SH-SY5Y (cell line): ENCODE measurements at regions not wholly inside any gene's neighbourhood (a gene's known extent, or its start where the extent isn't known, plus 50 kb on each side); places are given as distances from the start of the nearest gene placed in this dataset.

ENCODE experiments used
- GATA2 ChIP-seq: IDR thresholded peaks from 2 replicates; pipeline ENCODE4 v1.6.1; 2011; ENCODE audit warnings: mild to moderate bottlenecking, low read depth, low read length
- GATA3 ChIP-seq: IDR thresholded peaks from 2 replicates; pipeline ENCODE4 v1.6.1; 2011; ENCODE audit warnings: low read depth, mild to moderate bottlenecking, low read length, moderate library complexity

GRCh38 chrX:40174001-40174853, 76.5 kb upstream of the BCOR start:
- TF ChIP-seq GATA3 (peak; percentile 72), GATA2 (peak; percentile 96)

- no peak for TF ChIP-seq GATA3
- no peak for TF ChIP-seq GATA2
Measured at GRCh38 chrX:40173143-40174000, 75.6 kb upstream of the BCOR start.

- no peak for TF ChIP-seq GATA3
- no peak for TF ChIP-seq GATA2
Measured at GRCh38 chrX:40172401-40173142, 74.8 kb upstream of the BCOR start.

GRCh38 chrX:40171513-40172400, 74.0 kb upstream of the BCOR start:
- TF ChIP-seq GATA3 (no peak), GATA2 (no peak)

- TF ChIP-seq GATA2 = no peak
- no peak for TF ChIP-seq GATA3
Measured at GRCh38 chrX:40170830-40171512, 73.2 kb upstream of the BCOR start.

- TF ChIP-seq GATA3 (no peak), GATA2 (peak; percentile 71)
Measured at GRCh38 chrX:40169193-40170101, 71.7 kb upstream of the BCOR start.

GRCh38 chrX:40168480-40169011, 70.8 kb upstream of the BCOR start:
- TF ChIP-seq GATA3 (no peak), GATA2 (no peak)

- TF ChIP-seq GATA2 (no peak), GATA3 (no peak)
Measured at GRCh38 chrX:40167850-40168479, 70.2 kb upstream of the BCOR start.

- no peak for TF ChIP-seq GATA2
- no peak for TF ChIP-seq GATA3
Measured at GRCh38 chrX:40167233-40167849, 69.6 kb upstream of the BCOR start.

GRCh38 chrX:40166582-40166981, 68.8 kb upstream of the BCOR start:
- no peak for TF ChIP-seq GATA3
- no peak for TF ChIP-seq GATA2

- TF ChIP-seq GATA2 (no peak), GATA3 (no peak)
Measured at GRCh38 chrX:40165861-40166260, 68.1 kb upstream of the BCOR start.
